ENCODE measurements at regions not wholly inside any gene's neighbourhood (a gene's known extent, or its start where the extent isn't known, plus 50 kb on each side); places are given as distances from the start of the nearest gene placed in this dataset.
"Not testable (repeated sequence)": the region's sequence is repeated elsewhere in the genome, so short reads cannot be mapped to it uniquely, and the experiment has no call there.

DNA sequence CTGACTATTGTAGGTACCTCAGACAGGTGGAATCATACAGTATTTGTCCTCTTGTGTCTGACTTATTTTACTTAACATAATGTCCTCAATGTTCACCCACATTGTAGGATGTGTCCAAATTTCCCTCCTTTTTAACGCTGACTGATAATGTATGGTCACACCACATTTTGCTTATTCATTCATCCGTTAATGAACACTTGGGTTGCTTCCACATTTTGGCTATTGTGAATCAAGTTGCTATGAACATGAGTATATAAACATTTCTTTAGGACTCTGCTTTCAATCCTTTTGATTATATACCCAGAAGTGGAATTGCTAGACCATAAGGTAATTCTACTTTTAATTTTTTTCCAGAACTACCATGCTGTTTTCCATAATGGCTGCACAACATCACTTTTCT is 87.0 kb upstream of the NDP start:
- no peaks in the 10 kb centered on the region for H3K4me1 ChIP-seq
- 43 to 93% methylated on average over 2 of the region's 2 CpGs for WGBS, 2 donors
- H3K27ac ChIP-seq, result no peak overlapping the region
- no peaks in the 10 kb centered on the region for H3K27me3 ChIP-seq
- no peak overlapping the region for H3K4me3 ChIP-seq
- intact Hi-C loops (cut with DNase I; ENCODE audit: low total_unique reads), result no loop called here
- TF ChIP-seq POLR2A (IDR thresholded peaks at IDR 0.05), result no peak
- TF ChIP-seq, protein P1, sequence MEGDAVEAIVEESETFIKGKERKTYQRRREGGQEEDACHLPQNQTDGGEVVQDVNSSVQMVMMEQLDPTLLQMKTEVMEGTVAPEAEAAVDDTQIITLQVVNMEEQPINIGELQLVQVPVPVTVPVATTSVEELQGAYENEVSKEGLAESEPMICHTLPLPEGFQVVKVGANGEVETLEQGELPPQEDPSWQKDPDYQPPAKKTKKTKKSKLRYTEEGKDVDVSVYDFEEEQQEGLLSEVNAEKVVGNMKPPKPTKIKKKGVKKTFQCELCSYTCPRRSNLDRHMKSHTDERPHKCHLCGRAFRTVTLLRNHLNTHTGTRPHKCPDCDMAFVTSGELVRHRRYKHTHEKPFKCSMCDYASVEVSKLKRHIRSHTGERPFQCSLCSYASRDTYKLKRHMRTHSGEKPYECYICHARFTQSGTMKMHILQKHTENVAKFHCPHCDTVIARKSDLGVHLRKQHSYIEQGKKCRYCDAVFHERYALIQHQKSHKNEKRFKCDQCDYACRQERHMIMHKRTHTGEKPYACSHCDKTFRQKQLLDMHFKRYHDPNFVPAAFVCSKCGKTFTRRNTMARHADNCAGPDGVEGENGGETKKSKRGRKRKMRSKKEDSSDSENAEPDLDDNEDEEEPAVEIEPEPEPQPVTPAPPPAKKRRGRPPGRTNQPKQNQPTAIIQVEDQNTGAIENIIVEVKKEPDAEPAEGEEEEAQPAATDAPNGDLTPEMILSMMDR (IDR thresholded peaks at IDR 0.05), result no peak
- H3K9me3 ChIP-seq, result no peaks in the 10 kb centered on the region
- no peak for DNase-seq
- H3K36me3 ChIP-seq (ENCODE audit: low read depth, missing control alignments), result no peaks in the 10 kb centered on the region

DNA sequence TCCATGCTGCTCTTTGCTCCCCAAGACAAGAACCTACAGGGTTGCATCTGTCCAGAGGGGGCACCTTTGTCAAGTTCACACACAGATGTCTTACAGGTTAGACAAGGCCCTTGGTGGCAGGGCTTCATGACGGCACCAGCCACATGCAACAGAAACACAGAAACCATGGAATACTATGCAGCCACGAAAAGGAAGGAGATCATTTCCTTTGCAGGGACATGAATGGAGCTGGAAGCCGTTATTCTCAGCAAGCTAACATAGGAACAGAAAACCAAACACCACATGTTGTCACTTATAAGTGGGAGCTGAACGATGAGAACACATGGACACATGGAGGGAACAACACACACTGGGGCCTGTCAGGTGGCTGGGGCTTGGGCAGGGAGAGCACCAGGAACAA is 85.1 kb upstream of the NDP start:
- TF ChIP-seq, protein P1 (IDR thresholded peaks at IDR 0.05), result no peak
- TF ChIP-seq POLR2A (IDR thresholded peaks at IDR 0.05), result no peak
- no peak overlapping the region for H3K27ac ChIP-seq
- H3K9me3 ChIP-seq, result no peaks in the 10 kb centered on the region
- intact Hi-C loops (cut with DNase I; ENCODE audit: low total_unique reads), result no loop called here
- DNase-seq, result no peak
- no peaks in the 10 kb centered on the region for H3K4me1 ChIP-seq
- no peaks in the 10 kb centered on the region for H3K36me3 ChIP-seq (ENCODE audit: low read depth, missing control alignments)
- 88 to 95% methylated on average over 4 of the region's 4 CpGs for WGBS, 2 donors
- no peaks in the 10 kb centered on the region for H3K27me3 ChIP-seq
- no peak overlapping the region for H3K4me3 ChIP-seq

DNA sequence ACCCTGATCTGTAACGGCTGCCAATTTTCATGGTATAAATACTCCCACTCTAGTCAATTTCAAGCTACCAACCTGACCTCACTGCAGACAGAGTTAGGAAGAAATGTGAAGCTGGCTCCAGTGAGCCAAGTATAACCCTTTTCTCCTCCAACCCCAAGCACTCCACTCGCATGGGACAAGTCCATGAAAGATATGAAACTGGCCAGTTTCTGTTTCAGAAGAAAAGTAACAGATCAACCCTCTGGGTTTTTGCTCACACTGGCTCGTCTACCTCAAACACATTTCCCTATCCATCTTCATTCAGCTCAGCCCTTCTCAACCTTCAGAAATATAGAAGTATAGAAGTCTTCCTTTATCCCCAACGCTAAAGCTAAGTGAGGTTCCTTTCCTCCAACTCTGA is 82.4 kb upstream of the NDP start:
- no peak for DNase-seq
- H3K4me3 ChIP-seq, result no peak overlapping the region
- no peaks in the 10 kb centered on the region for H3K27me3 ChIP-seq
- TF ChIP-seq, protein P1 (IDR thresholded peaks at IDR 0.05), result no peak
- no peak for TF ChIP-seq POLR2A (IDR thresholded peaks at IDR 0.05)
- WGBS, 2 donors, result 53 to 56% methylated on average over 4 of the region's 4 CpGs
- no peaks in the 10 kb centered on the region for H3K36me3 ChIP-seq (ENCODE audit: low read depth, missing control alignments)
- intact Hi-C loops (cut with DNase I; ENCODE audit: low total_unique reads), result no loop called here
- H3K9me3 ChIP-seq, result no peaks in the 10 kb centered on the region
- H3K27ac ChIP-seq, result no peak overlapping the region
- no peaks in the 10 kb centered on the region for H3K4me1 ChIP-seq

DNA sequence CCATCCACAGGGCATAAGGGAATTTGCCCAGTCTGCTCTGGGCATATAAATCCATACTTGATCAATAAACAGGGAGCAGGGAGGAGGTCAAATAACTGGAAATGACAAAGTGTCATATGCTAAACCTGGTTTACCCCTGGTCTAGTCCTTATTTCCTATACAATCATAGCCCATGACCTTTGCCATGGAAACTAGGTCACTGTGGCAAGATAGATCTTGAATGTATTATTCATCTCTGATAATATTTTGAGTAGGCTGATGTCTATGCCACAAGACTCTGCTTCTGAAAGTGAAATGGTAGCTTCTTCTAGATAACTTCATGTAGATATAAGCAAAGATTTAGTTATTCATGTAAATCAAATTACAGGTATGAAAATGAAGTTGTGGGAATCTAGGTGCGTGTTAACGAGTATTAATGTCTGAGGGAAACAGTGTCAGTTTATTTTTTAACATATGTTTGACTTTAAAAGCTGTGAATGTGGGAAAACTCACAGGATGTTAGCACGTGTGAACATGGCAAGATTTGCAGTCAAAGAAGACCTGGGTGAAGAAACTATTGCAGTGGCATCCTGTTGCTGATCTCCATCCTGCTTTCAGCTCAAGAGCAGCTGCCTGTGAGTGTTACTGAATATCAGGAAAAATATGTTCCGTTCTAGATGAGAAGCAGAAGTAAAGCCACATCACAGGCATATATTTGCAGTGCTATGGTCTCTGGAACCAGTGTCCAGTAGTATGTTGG is 81.8 kb upstream of the NDP start:
- no peak for DNase-seq
- no peak for TF ChIP-seq POLR2A (IDR thresholded peaks at IDR 0.05)
- TF ChIP-seq, protein P1 (IDR thresholded peaks at IDR 0.05), result no peak

DNA sequence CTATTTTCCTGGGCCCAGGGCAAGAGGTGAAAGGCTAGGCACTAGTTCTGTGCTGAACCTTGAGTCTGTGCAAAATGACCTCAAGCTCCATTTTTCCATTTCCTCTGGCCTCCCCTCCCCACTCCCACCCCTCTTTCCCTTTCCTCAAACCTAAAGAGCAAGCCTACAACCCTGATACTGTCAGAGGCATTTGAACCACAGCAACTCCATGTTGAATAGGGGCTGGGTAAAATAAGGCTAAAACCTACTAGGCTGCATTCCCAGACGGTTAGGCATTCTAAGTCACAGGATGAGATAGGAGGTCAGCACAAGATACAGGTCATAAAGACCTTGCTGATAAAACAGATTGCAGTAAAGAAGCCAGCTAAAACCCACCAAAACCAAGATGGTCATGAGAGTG is 71.9 kb upstream of the NDP start:
- whole genome bisulfite sequencing, 2 donors, result 89 to 92% methylated on average over 1 of the region's 1 CpG
- DNase-seq; H3K27ac ChIP-seq; H3K4me1 ChIP-seq; H3K27me3 ChIP-seq; H3K9me3 ChIP-seq; H3K36me3 ChIP-seq (ENCODE audit: low read depth, missing control alignments); H3K4me3 ChIP-seq; intact Hi-C loops (cut with DNase I; ENCODE audit: low total_unique reads): not testable (repeated sequence)

More for the DNA sequence above, 81.8 kb upstream of the NDP start:
- no peaks in the 10 kb centered on the region for H3K4me1 ChIP-seq
- intact Hi-C loops (cut with DNase I; ENCODE audit: low total_unique reads), result no loop called here
- H3K36me3 ChIP-seq (ENCODE audit: low read depth, missing control alignments), result no peaks in the 10 kb centered on the region
- WGBS, 2 donors, result 72 to 81% methylated on average over 4 of the region's 4 CpGs
- no peaks in the 10 kb centered on the region for H3K9me3 ChIP-seq
- H3K27ac ChIP-seq, result no peak overlapping the region
- H3K27me3 ChIP-seq, result no peaks in the 10 kb centered on the region
- H3K4me3 ChIP-seq, result no peak overlapping the region
